Right forelimb (tissue), 1 donor: ENCODE measurements at regions not wholly inside any gene's neighbourhood (a gene's known extent, or its start where the extent isn't known, plus 50 kb on each side); places are given as distances from the start of the nearest gene placed in this dataset.

Source experiments
- DNase-seq: peaks from one replicate; pipeline ENCODE4 v3.0.0-alpha.2; 2018

GRCh38 chr2:16496426-16497388, 168.9 kb downstream of the CYRIA start:
- DNase-seq: no peak

- no peak for DNase-seq
These were observed 170.0 kb downstream of the CYRIA start for GRCh38 chr2:16495509-16496208.

- no peak for DNase-seq
These were observed 170.7 kb downstream of the CYRIA start for GRCh38 chr2:16494836-16495508.

- DNase-seq: no peak
These were observed 171.8 kb downstream of the CYRIA start for GRCh38 chr2:16493788-16494187.

- DNase-seq: no peak
These were observed 177.9 kb downstream of the CYRIA start for GRCh38 chr2:16487686-16488085.

- DNase-seq: no peak
These were observed 180.4 kb downstream of the CYRIA start for GRCh38 chr2:16485251-16485650.

- DNase-seq: no peak
These were observed 183.2 kb downstream of the CYRIA start for GRCh38 chr2:16482460-16482859.

GRCh38 chr2:16481351-16481750, 184.3 kb downstream of the CYRIA start:
- no peak for DNase-seq

- no peak for DNase-seq
These were observed 185.9 kb downstream of the CYRIA start for GRCh38 chr2:16479721-16480120.

GRCh38 chr2:16478434-16479210, 187.0 kb downstream of the CYRIA start:
- DNase-seq: no peak

GRCh38 chr2:16477648-16478047, 188.0 kb downstream of the CYRIA start:
- no peak for DNase-seq

GRCh38 chr2:16476866-16477265, 188.8 kb downstream of the CYRIA start:
- no peak for DNase-seq

- no peak for DNase-seq
These were observed 189.6 kb downstream of the CYRIA start for GRCh38 chr2:16475986-16476567.

- DNase-seq: no peak
These were observed 190.0 kb downstream of the CYRIA start for GRCh38 chr2:16475586-16475985.

GRCh38 chr2:16473575-16473974, 192.1 kb downstream of the CYRIA start:
- no peak for DNase-seq

GRCh38 chr2:16470936-16471490, 194.6 kb downstream of the CYRIA start:
- DNase-seq: no peak

GRCh38 chr2:16466821-16467151, 198.8 kb downstream of the CYRIA start:
- no peak for DNase-seq

- DNase-seq: no peak
These were observed 199.4 kb downstream of the CYRIA start for GRCh38 chr2:16466133-16466820.

GRCh38 chr2:16464641-16465040, 201.0 kb downstream of the CYRIA start:
- no peak for DNase-seq

- no peak for DNase-seq
These were observed 202.7 kb downstream of the CYRIA start for GRCh38 chr2:16462958-16463357.

GRCh38 chr2:16461672-16462071, 204.0 kb downstream of the CYRIA start:
- DNase-seq: no peak
